Neural progenitor cell (in vitro differentiated cells): ENCODE measurements at regions not wholly inside any gene's neighbourhood (a gene's known extent, or its start where the extent isn't known, plus 50 kb on each side); places are given as distances from the start of the nearest gene placed in this dataset.

Experiments used
- DNase-seq: peaks from one replicate; pipeline ENCODE4 v3.0.0-alpha.2; 2016; ENCODE audit warnings: low spot score
- H2AFZ ChIP-seq: fragments of 200-600 bp; sonication (generic); replicated peaks from 2 replicates; pipeline ENCODE4 v1.6.1; 2016; ENCODE audit warnings: antibody characterized with exemption
- H3F3A ChIP-seq: fragments of 200-600 bp; sonication (generic); 2 replicates; pipeline ENCODE4 v1.6.1; 2016; ENCODE audit warnings: antibody characterized with exemption, low read depth
- H3K27ac ChIP-seq: fragments of 200-600 bp; sonication (generic); 2 replicates; pipeline ENCODE4 v1.5.1; 2016; ENCODE audit warnings: mild to moderate bottlenecking
- H3K27me3 ChIP-seq: fragments of 200-600 bp; sonication (generic); 2 replicates; pipeline ENCODE4 v1.6.1; 2016; ENCODE audit warnings: mild to moderate bottlenecking, moderate library complexity
- H3K36me3 ChIP-seq: fragments of 200-600 bp; sonication (generic); 2 replicates; pipeline ENCODE4 v1.5.1; 2016
- H3K4me1 ChIP-seq: fragments of 200-600 bp; sonication (generic); 2 replicates; pipeline ENCODE4 v1.6.1; 2016; ENCODE audit warnings: mixed run types
- H3K4me2 ChIP-seq: fragments of 200-600 bp; sonication (generic); 2 replicates; pipeline ENCODE4 v1.6.1; 2016
- H3K4me3 ChIP-seq: fragments of 200-600 bp; sonication (generic); 2 replicates; pipeline ENCODE4 v1.5.1; 2016
- H3K79me2 ChIP-seq: fragments of 200-600 bp; sonication (generic); 2 replicates; pipeline ENCODE4 v1.6.1; 2016; ENCODE audit warnings: low read depth
- H3K9ac ChIP-seq: fragments of 200-600 bp; sonication (generic); 2 replicates; pipeline ENCODE4 v1.6.1; 2016
- H3K9me3 ChIP-seq: fragments of 200-600 bp; sonication (generic); 2 replicates; pipeline ENCODE4 v1.5.1; 2016; ENCODE audit warnings: low read depth
- H4K20me1 ChIP-seq: fragments of 200-600 bp; sonication (generic); 2 replicates; pipeline ENCODE4 v1.6.1; 2016; ENCODE audit warnings: low read depth
- H3K27ac Mint-ChIP-seq: 3 replicates; pipeline ENCODE4 v1.8.0; 2021; ENCODE audit warnings: mixed read lengths
- H3K27me3 Mint-ChIP-seq: 2 replicates; pipeline ENCODE4 v1.8.0; 2022; ENCODE audit warnings: low read depth, mild to moderate bottlenecking, inconsistent platforms, moderate library complexity, mixed read lengths; ENCODE audit not compliant: insufficient read depth
- H3K36me3 Mint-ChIP-seq: 3 replicates; pipeline ENCODE4 v1.8.0; 2021; ENCODE audit warnings: mixed read lengths
- H3K4me1 Mint-ChIP-seq: 3 replicates; pipeline ENCODE4 v1.8.0; 2021; ENCODE audit warnings: mixed read lengths
- H3K4me3 Mint-ChIP-seq: 3 replicates; pipeline ENCODE4 v1.8.0; 2021; ENCODE audit warnings: mild to moderate bottlenecking, moderate library complexity, mixed read lengths
- H3K9me3 Mint-ChIP-seq: 3 replicates; pipeline ENCODE4 v1.8.0; 2020; ENCODE audit warnings: mixed read lengths
- EZH2 ChIP-seq: fragments of 200-600 bp; sonication (generic); IDR thresholded peaks from 2 replicates; pipeline ENCODE4 v1.6.1; 2017; ENCODE audit warnings: antibody characterized with exemption, mild to moderate bottlenecking, moderate library complexity
- EZH2phosphoT487 ChIP-seq: fragments of 200-600 bp; sonication (generic); IDR thresholded peaks from 2 replicates; pipeline ENCODE4 v1.6.1; 2017; ENCODE audit warnings: antibody characterized with exemption
- TF ChIP-seq, protein P1 (sequence below): fragments of 200-600 bp; sonication (generic); IDR thresholded peaks from 2 replicates; pipeline ENCODE4 v1.5.1; 2017; ENCODE audit warnings: antibody characterized with exemption, mild to moderate bottlenecking

DNA sequence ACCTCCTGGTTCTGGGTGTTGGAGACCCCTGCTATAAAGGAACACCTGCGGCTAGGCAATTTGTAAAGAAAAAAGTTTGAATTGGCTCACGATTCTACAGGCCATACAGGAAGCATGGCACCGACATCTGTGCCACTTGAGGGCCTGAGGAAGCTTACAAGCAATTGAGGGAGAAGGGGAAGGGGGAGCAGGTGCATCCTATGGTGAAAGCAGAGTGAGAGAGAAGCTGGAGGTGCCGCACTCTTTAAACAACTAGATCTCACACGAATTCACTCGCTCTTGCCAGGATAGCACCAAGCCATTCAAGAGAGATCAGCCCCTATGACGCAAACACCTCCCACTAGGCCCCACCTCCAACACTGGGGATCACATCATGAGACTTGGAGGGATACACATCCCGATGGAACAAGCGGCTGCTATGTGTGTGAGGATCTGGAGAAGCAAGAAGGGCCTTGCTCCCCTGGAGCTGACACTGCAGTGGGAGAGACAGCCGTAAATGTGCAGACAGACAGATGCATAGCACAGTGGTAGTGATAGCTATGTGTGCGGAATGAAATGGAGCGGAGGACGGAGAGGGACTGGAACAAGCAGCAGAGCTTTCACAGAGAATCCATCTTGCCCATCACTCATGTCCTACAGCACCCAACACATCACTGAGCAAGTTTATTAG lies 60.7 kb upstream of the HELT start:
- Histone ChIP-seq H3K4me2 (no peak overlapping the region), H3K4me3 (no peak overlapping the region), H4K20me1 (no peaks in the 10 kb centered on the region), H2AFZ (no peak overlapping the region), H3K27me3 (no peaks in the 10 kb centered on the region), H3K36me3 (no peaks in the 10 kb centered on the region), H3K4me1 (no peaks in the 10 kb centered on the region), H3K27ac (no peak overlapping the region), H3F3A (no peaks in the 10 kb centered on the region), H3K79me2 (no peaks in the 10 kb centered on the region), H3K9me3 (no peaks in the 10 kb centered on the region), H3K9ac (no peak overlapping the region)
- Mint-ChIP-seq H3K27me3 (peaks cover 11% of the 10 kb centered on the region), H3K27ac (peak overlapping the region; percentile 50), H3K36me3 (no peaks in the 10 kb centered on the region), H3K4me1 (peaks cover 39% of the 10 kb centered on the region), H3K9me3 (no peaks in the 10 kb centered on the region), H3K4me3 (no peak overlapping the region)
- TF ChIP-seq EZH2 (no peak), EZH2phosphoT487 (no peak)
- TF ChIP-seq, protein P1, sequence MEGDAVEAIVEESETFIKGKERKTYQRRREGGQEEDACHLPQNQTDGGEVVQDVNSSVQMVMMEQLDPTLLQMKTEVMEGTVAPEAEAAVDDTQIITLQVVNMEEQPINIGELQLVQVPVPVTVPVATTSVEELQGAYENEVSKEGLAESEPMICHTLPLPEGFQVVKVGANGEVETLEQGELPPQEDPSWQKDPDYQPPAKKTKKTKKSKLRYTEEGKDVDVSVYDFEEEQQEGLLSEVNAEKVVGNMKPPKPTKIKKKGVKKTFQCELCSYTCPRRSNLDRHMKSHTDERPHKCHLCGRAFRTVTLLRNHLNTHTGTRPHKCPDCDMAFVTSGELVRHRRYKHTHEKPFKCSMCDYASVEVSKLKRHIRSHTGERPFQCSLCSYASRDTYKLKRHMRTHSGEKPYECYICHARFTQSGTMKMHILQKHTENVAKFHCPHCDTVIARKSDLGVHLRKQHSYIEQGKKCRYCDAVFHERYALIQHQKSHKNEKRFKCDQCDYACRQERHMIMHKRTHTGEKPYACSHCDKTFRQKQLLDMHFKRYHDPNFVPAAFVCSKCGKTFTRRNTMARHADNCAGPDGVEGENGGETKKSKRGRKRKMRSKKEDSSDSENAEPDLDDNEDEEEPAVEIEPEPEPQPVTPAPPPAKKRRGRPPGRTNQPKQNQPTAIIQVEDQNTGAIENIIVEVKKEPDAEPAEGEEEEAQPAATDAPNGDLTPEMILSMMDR = no peak
- DNase-seq = no peak

DNA sequence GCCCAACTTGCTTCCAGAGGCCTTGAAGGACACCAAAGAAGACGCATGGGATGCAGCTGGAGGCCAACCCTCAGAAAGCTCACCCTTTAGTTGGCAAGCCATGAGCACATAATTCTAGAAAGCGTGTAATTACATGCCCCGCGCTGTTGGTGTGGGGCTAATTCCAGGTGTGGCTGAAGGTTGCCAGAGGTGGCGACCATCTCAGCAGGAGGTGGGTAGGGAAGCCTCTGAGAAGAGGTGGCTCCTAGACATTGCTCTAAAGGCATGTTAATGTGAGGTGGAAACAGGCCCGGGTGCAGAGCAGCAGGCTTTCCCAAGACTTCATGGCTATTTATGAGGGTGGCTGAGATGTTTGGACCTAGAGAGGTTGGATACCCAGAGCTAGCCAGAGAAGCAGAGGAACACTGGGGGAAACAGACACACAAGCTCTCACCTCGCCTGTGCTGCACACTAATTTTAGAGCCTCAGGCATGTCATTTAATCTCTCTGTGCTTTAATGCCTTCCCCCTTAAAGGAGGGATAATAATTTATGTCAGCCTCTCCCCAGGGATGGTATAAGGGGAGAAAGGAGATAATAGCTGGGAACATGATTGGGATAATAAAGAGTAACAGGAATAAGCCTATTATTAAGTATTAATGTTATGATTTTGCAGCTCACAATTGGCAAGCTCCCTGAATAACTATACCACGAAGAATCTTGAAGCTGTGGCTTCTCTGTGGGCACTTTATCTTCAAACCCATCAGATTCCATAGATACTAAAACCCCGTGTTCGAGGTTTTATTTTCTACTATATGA lies 60.0 kb upstream of the HELT start:
- no peak overlapping the region for H3K4me2 ChIP-seq
- no peak overlapping the region for H2AFZ ChIP-seq
- Mint-ChIP-seq H3K27me3 (peaks cover 11% of the 10 kb centered on the region), H3K4me3 (no peak overlapping the region), H3K27ac (no peak overlapping the region), H3K4me1 (peaks cover 39% of the 10 kb centered on the region), H3K36me3 (no peaks in the 10 kb centered on the region), H3K9me3 (no peaks in the 10 kb centered on the region)
- no peaks in the 10 kb centered on the region for H4K20me1 ChIP-seq
- H3K9me3 ChIP-seq = no peaks in the 10 kb centered on the region
- DNase-seq = no peak
- TF ChIP-seq EZH2phosphoT487 = no peak
- no peaks in the 10 kb centered on the region for H3K79me2 ChIP-seq
- H3K27me3 ChIP-seq = no peaks in the 10 kb centered on the region
- no peaks in the 10 kb centered on the region for H3K36me3 ChIP-seq
- no peaks in the 10 kb centered on the region for H3F3A ChIP-seq
- no peak overlapping the region for H3K27ac ChIP-seq
- H3K9ac ChIP-seq = no peak overlapping the region
- H3K4me3 ChIP-seq = no peak overlapping the region
- H3K4me1 ChIP-seq = no peaks in the 10 kb centered on the region

DNA sequence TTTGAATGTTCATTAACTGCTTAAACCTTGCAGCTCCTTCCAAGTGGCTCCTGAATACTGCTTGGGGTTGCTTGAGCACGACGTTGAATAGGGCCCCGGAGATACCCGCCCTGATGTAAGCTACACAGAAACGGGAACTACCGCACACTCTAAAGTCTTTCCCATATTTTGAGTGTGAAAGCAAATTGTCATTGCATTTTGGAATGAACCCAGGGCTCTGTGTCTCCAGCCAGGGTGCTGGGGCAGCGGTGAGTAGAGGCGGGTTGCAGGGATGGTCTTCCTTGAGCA lies 59.4 kb upstream of the HELT start:
- Histone ChIP-seq H3K36me3 (no peaks in the 10 kb centered on the region), H3F3A (no peaks in the 10 kb centered on the region), H3K9me3 (no peaks in the 10 kb centered on the region), H3K4me1 (no peaks in the 10 kb centered on the region), H3K4me3 (no peak overlapping the region), H3K27ac (no peak overlapping the region), H3K79me2 (no peaks in the 10 kb centered on the region), H3K27me3 (no peaks in the 10 kb centered on the region), H4K20me1 (no peaks in the 10 kb centered on the region), H3K9ac (no peak overlapping the region), H2AFZ (no peak overlapping the region), H3K4me2 (no peak overlapping the region)
- H3K4me3 Mint-ChIP-seq = no peak overlapping the region
- H3K27ac Mint-ChIP-seq = peak overlapping the region; percentile 29
- peaks cover 13% of the 10 kb centered on the region for H3K27me3 Mint-ChIP-seq
- peaks cover 39% of the 10 kb centered on the region for H3K4me1 Mint-ChIP-seq
- no peak for DNase-seq
- TF ChIP-seq EZH2phosphoT487 (no peak), EZH2 (no peak)
- TF ChIP-seq, protein P1 = no peak
- no peaks in the 10 kb centered on the region for H3K36me3 Mint-ChIP-seq
- H3K9me3 Mint-ChIP-seq = no peaks in the 10 kb centered on the region

DNA sequence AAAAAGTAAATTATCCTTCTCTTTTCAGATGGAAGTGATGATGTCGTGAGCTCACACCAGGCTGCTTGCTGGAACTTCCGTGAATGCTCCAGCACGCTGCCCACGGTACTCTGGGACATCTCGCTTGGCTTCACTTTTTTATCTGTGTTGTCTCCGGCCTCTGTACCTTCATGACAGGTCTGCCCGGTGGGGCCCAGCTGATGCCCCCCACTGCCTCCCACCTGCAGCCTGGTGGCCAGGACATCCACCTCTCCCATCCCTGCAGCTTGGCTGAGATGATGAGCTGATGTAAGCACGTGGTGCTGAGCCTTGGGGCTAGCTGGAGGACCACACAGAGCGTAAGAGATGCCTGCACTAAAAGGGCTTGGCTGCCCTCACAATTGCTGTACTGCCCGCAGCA lies 59.0 kb upstream of the HELT start:
- H3K36me3 Mint-ChIP-seq = no peaks in the 10 kb centered on the region
- Histone ChIP-seq H3K9me3 (no peaks in the 10 kb centered on the region), H3K27me3 (no peaks in the 10 kb centered on the region), H3F3A (no peaks in the 10 kb centered on the region), H2AFZ (no peak overlapping the region), H3K4me2 (no peak overlapping the region), H3K27ac (no peak overlapping the region), H3K9ac (no peak overlapping the region), H3K4me1 (no peaks in the 10 kb centered on the region), H3K36me3 (no peaks in the 10 kb centered on the region), H3K79me2 (no peaks in the 10 kb centered on the region), H3K4me3 (no peak overlapping the region), H4K20me1 (no peaks in the 10 kb centered on the region)
- H3K27ac Mint-ChIP-seq = peak overlapping the region; percentile 82
- peaks cover 13% of the 10 kb centered on the region for H3K27me3 Mint-ChIP-seq
- TF ChIP-seq, protein P1 = no peak
- TF ChIP-seq EZH2phosphoT487 = no peak
- TF ChIP-seq EZH2 = no peak
- no peak for DNase-seq
- peaks cover 2% of the 10 kb centered on the region for H3K9me3 Mint-ChIP-seq
- peak overlapping the region; percentile 35 for H3K4me3 Mint-ChIP-seq
- peaks cover 39% of the 10 kb centered on the region for H3K4me1 Mint-ChIP-seq
